OCI-LY7 (cell line): ENCODE measurements at regions not wholly inside any gene's neighbourhood (a gene's known extent, or its start where the extent isn't known, plus 50 kb on each side); places are given as distances from the start of the nearest gene placed in this dataset.
A peak's percentile ranks its signal among the peaks of the same experiment; 100 is the strongest.

Experiments used
- BruUV-seq: library from RNA; stranded (reverse); fragments of 400-500 nt; replicated peaks from 2 replicates; lab custom pipeline; 2021; lab: Mats Ljungman, UMichigan
- CTCF ChIA-PET: fragments of 300-600 bp; sonication (Branson Sonifier 250); formaldehyde crosslinking; loops from one replicate; lab custom pipeline; 2022; ENCODE audit warnings: antibody characterized with exemption; ENCODE audit not compliant: unreplicated experiment; lab: Charles Lee
- POLR2A ChIA-PET: fragments of 300-600 bp; sonication (Branson Sonifier 250); formaldehyde crosslinking; loops from one replicate; lab custom pipeline; 2022; ENCODE audit warnings: antibody characterized with exemption; lab: Charles Lee
- DNase-seq: peaks from one replicate; pipeline ENCODE4 v3.0.0-alpha.2; 2015; ENCODE audit warnings: low spot score
- H2AFZ ChIP-seq: fragments of 200-600 bp; sonication (generic), shearing (Covaris generic); 2 replicates; pipeline ENCODE4 v1.6.1; 2014; ENCODE audit warnings: mild to moderate bottlenecking, antibody characterized with exemption, low read length, moderate library complexity
- H3K27ac ChIP-seq: fragments of 200-600 bp; sonication (generic); 2 replicates; pipeline ENCODE4 v1.5.1; 2014; ENCODE audit warnings: mixed run types, low read depth, mild to moderate bottlenecking, moderate library complexity, low read length, inconsistent platforms; ENCODE audit not compliant: poor library complexity, severe bottlenecking
- H3K36me3 ChIP-seq: fragments of 200-600 bp; sonication (generic); 2 replicates; pipeline ENCODE4 v1.6.1; 2014; ENCODE audit warnings: mild to moderate bottlenecking, antibody characterized with exemption, low read length, moderate library complexity, mixed read lengths; ENCODE audit not compliant: insufficient read depth
- H3K4me1 ChIP-seq: fragments of 200-600 bp; sonication (generic); 2 replicates; pipeline ENCODE4 v1.5.1; 2014; ENCODE audit warnings: mild to moderate bottlenecking, low read length; ENCODE audit not compliant: insufficient read depth, poor library complexity, severe bottlenecking
- H3K4me2 ChIP-seq: fragments of 200-600 bp; sonication (generic); 2 replicates; pipeline ENCODE4 v1.6.1; 2014; ENCODE audit warnings: mild to moderate bottlenecking, low read length
- H3K4me3 ChIP-seq: fragments of 200-600 bp; sonication (generic); 2 replicates; pipeline ENCODE4 v1.5.1; 2014; ENCODE audit warnings: mild to moderate bottlenecking, low read depth, low read length; ENCODE audit not compliant: poor library complexity, severe bottlenecking
- H3K79me2 ChIP-seq: fragments of 200-600 bp; sonication (generic); 2 replicates; pipeline ENCODE4 v1.6.1; 2016; ENCODE audit warnings: low read depth, mild to moderate bottlenecking, low read length, moderate library complexity, mixed read lengths; ENCODE audit not compliant: insufficient read depth
- H3K9me2 ChIP-seq: fragments of 200-600 bp; sonication (generic); 2 replicates; pipeline ENCODE4 v1.6.1; 2016; ENCODE audit warnings: mild to moderate bottlenecking, low read length, mixed read lengths; ENCODE audit not compliant: insufficient read depth
- H3K9me3 ChIP-seq: fragments of 200-600 bp; sonication (generic); 2 replicates; pipeline ENCODE4 v1.6.1; 2014; ENCODE audit warnings: mild to moderate bottlenecking, mixed run types, low read length, mixed read lengths
- H4K20me1 ChIP-seq: fragments of 200-600 bp; sonication (generic); 2 replicates; pipeline ENCODE4 v1.6.1; 2014; ENCODE audit warnings: mild to moderate bottlenecking, antibody characterized with exemption, low read length, moderate library complexity, mixed read lengths; ENCODE audit not compliant: insufficient read depth
- EZH2phosphoT487 ChIP-seq: fragments of 200-600 bp; sonication (generic); IDR thresholded peaks from 2 replicates; pipeline ENCODE4 v1.6.1; 2018; ENCODE audit warnings: low read depth, borderline replicate concordance, mild to moderate bottlenecking, mixed run types, antibody characterized with exemption, low read length, moderate library complexity, mixed read lengths
- intact Hi-C: fragments of 100-400 bp; cut with micrococcal nuclease; formaldehyde crosslinking; loops from one replicate; pipeline ENCODE4 v1.10.0; 2022; ENCODE audit not compliant: unreplicated experiment
- TF ChIP-seq, protein P1 (sequence below): fragments of 200-600 bp; sonication (generic); conservative IDR thresholded peaks from 2 replicates; pipeline ENCODE4 v1.5.1; 2014; ENCODE audit warnings: mild to moderate bottlenecking, antibody characterized with exemption, low read length, moderate library complexity, mixed read lengths

DNA sequence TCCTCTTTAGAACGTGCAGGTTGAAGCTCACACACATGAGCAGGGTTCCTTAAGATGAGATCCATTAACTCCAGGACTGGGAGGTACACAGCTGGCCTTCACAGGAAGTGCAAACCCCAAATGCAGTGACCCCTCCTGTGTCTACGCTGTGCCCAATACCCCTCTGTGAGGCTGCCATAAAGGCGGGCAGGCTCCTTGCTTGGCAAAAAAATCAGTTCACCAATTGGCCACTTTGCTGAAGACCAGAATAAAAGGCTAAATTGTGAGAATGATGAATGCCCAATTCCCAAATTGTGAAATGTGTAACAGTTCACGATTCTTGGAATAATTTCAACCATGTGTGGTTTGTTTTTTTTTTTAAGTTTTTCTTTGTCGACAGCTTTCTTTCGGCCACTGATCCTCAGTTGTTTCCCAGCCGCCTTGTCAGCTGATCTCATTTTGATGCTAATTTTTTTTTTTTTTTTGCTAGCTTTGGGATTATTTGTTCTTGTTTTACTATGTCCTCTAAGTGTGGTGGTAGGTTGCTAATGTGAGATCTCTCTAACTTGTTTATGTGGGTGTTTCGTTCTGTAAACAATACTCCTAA, 101.9 kb upstream of the PRSS58 start:
- H3K4me3 ChIP-seq = no peak overlapping the region
- no peak overlapping the region for H3K27ac ChIP-seq
- no peaks in the 10 kb centered on the region for H3K9me3 ChIP-seq
- no TSS peak for BruUV-seq
- ChIA-PET CTCF (no interaction called here), POLR2A (interaction anchor here (0.6 to 1.3 kb wide), 2 partner anchors 9 to 56 kb away, joined by 3 to 4 read pairs; no protein-coding TSS in a partner anchor)
- no peak for TF ChIP-seq EZH2phosphoT487
- TF ChIP-seq, protein P1, sequence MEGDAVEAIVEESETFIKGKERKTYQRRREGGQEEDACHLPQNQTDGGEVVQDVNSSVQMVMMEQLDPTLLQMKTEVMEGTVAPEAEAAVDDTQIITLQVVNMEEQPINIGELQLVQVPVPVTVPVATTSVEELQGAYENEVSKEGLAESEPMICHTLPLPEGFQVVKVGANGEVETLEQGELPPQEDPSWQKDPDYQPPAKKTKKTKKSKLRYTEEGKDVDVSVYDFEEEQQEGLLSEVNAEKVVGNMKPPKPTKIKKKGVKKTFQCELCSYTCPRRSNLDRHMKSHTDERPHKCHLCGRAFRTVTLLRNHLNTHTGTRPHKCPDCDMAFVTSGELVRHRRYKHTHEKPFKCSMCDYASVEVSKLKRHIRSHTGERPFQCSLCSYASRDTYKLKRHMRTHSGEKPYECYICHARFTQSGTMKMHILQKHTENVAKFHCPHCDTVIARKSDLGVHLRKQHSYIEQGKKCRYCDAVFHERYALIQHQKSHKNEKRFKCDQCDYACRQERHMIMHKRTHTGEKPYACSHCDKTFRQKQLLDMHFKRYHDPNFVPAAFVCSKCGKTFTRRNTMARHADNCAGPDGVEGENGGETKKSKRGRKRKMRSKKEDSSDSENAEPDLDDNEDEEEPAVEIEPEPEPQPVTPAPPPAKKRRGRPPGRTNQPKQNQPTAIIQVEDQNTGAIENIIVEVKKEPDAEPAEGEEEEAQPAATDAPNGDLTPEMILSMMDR = no peak
- peaks cover 3% of the 10 kb centered on the region for H3K4me1 ChIP-seq
- no peaks in the 10 kb centered on the region for H3K79me2 ChIP-seq
- no peak for DNase-seq
- H2AFZ ChIP-seq = no peak overlapping the region
- H3K36me3 ChIP-seq = no peaks in the 10 kb centered on the region
- H4K20me1 ChIP-seq = no peaks in the 10 kb centered on the region
- no peak overlapping the region for H3K4me2 ChIP-seq
- intact Hi-C loops = no loop called here
- H3K9me2 ChIP-seq = no peaks in the 10 kb centered on the region

DNA sequence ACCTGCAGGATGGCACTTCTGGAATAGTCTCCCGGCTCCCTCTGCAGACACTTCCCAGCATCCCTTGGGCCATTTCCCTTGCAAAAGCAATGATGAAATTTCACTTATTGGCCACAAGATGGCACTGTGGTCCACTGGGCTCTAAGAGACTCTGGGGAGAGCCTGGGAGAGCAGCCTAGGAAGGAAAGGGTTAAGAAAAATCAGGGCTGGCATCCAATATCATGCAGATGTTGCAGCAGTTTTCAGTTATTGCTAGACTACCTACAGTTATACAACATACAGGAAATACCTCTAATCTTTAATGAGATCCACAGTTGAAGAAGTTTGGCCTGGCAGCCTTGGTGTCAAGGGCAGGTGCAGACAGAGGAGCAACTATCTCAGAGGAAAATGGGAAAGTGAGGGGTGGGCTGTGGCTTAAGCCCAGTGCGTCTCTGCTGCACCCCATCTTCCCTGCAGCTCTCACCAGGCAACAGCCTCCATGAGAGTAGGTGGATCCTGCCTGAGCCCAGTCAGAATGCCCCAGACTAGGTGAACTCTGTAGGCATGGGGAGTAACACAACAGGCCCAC, 100.2 kb upstream of the PRSS58 start:
- Histone ChIP-seq H3K9me3 (no peaks in the 10 kb centered on the region), H3K79me2 (no peaks in the 10 kb centered on the region), H3K4me3 (no peak overlapping the region), H3K27ac (no peak overlapping the region), H4K20me1 (no peaks in the 10 kb centered on the region), H3K4me2 (peak overlapping the region; percentile 25), H2AFZ (peak overlapping the region; percentile 84), H3K36me3 (no peaks in the 10 kb centered on the region), H3K4me1 (peaks cover 3% of the 10 kb centered on the region), H3K9me2 (no peaks in the 10 kb centered on the region)
- no TSS peak for BruUV-seq
- ChIA-PET CTCF (no interaction called here), POLR2A (no interaction called here)
- intact Hi-C loops = no loop called here
- no peak for TF ChIP-seq EZH2phosphoT487
- TF ChIP-seq, protein P1 = peak; percentile 91
- DNase-seq = peak; percentile 61

DNA sequence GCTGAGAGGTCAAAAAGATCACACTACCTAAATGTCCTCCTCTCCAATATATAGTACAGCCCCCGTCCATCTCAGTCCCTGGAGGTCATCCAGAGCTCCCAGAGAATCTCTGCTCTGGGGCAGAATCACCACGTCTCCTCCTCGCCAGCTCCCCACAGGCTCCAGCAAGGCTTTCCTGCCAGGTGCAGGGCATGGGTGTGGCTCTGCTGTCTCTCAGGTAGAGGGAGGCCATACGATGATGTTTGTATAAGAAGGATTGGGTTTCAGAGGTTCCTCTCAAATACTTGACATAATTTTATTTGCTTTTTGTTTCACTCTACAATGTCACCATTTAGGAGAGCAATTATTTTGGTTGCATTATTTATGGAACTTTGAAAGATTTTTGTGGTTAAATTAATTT, 98.3 kb upstream of the PRSS58 start:
- Histone ChIP-seq H3K4me1 (peaks cover 3% of the 10 kb centered on the region), H3K36me3 (no peaks in the 10 kb centered on the region), H3K4me2 (no peak overlapping the region), H3K9me3 (no peaks in the 10 kb centered on the region), H3K9me2 (no peaks in the 10 kb centered on the region), H3K4me3 (no peak overlapping the region), H3K27ac (no peak overlapping the region), H3K79me2 (no peaks in the 10 kb centered on the region), H4K20me1 (no peaks in the 10 kb centered on the region), H2AFZ (no peak overlapping the region; the same call in 1 of the 2 replicates)
- no peak for DNase-seq
- TF ChIP-seq, protein P1 = no peak
- no peak for TF ChIP-seq EZH2phosphoT487
- no TSS peak for BruUV-seq
- intact Hi-C loops = no loop called here
- ChIA-PET CTCF (no interaction called here), POLR2A (interaction anchor here (0.7 kb wide), 1 partner anchor 270 kb away, joined by 3 read pairs; no protein-coding TSS in a partner anchor)
